EH (cell line): ENCODE measurements at regions not wholly inside any gene's neighbourhood (a gene's known extent, or its start where the extent isn't known, plus 50 kb on each side); places are given as distances from the start of the nearest gene placed in this dataset.

Source experiments
- DNase-seq: peaks from one replicate; pipeline ENCODE4 v3.0.0-alpha.2; 2015; ENCODE audit warnings: low read depth

GRCh38 chr6:129967427-129967826, 51.0 kb upstream of the L3MBTL3 start:
- DNase-seq = no peak

DNA sequence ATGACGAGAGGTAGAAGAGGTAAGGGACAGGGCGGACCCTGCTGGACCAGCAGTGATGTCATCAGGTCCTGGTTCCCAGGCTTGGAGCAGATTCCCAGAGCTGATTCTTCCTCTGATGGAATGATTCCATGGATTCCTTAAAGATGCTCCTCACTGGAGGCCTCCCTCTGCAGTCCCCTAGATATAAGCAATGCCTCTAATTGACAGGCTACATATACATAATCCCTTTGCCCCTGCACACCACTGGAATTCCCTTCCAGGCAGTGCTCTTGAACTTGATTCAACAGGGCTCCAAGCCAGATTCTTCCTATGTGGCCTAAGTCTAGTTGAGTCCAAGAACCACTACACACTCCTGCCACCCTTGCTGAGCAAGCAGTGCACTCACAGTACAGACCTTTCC, 52.3 kb upstream of the L3MBTL3 start:
- peak; percentile 61 for DNase-seq

DNA sequence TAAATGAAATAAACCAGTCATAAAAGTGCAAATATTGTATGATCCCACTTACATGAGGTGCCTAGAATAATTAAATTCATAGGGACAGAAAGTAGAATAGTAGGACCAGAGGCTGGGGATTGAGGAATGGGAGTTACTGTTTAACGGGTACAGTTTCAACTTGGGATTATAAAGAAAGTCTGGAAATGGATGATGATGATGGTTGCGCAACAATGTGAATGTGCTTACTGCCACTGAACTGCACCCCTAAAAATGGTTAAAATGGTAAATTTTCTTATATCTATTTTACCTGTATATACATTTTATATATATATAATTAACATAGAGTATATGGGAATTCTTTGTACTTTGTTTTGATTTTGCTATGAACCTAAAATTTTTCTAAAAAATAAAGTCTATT, 53.3 kb upstream of the L3MBTL3 start:
- DNase-seq = no peak

DNA sequence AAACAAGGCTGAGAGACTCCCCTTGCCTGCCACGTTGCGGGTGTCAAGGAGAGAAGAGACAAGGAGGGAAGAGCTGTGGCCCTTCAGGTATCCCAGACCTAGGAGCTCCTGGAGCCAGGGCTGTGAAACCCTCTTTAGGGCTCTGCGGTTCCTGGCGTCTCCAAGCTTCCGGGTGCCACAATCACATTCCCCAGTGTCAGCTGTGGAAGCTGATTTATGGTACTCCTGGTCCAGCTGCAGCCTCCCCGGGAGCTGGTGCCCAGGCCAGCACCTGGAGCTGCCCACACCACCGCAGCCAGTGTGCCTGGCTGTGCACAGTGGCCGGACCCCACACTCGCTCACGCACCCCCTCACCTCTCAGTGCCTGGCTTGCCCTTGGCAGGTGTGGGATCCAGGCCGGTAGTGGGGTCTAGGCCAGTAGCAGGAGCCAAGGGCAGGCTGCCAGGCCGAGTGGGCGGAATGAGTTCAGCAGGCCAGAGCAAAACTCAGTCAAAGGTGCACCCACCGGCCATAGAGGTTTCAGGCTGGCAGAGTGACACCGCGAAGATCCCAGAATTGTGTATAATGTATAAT, 58.9 kb upstream of the L3MBTL3 start:
- no peak for DNase-seq

DNA sequence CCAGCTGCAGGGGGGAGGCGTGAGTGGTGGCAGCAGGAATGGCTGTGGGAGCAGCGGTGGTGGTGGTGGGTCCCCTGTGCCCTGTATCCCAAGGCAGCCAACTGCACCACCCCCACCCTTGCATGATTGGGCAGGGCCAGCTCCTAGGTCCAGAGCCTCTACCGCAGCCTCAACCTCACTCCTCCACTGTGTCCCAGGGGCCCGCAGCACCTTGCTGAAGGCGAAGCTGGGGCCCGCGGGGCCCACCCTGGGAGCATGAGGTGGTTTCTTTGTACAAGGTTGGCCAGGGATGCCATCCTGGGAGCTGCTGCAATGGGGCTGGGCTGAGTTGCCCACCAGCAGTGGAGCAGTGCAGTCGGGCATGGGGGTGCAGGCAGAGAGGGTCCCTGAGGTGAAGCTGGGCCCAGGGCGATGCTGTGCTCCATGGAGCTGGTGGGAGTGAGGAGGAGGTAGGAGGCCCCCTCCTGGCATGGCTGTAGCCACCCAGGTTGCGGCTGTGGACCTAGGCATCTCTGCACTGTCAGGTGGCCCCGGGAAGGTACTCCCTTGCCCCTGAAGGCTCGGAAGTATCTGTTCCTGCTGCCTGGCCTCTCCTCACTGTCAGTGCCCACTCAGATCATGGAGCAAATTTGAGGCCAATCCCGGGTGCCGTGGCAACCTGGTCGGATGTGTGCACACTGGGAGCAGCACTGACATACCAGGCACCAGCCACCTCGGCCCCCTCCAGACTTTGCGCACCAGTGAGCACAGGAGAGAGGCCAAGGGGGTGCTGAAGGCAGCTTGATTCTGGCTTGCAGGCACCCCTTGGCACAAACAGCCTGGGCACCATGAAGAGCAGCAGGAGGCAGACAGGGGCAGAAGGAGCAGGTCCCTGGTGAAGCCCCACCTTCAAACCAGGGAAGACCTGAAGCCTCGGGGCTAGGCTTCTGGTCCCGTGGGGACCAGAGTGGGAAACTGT, 60.2 kb upstream of the L3MBTL3 start:
- no peak for DNase-seq

DNA sequence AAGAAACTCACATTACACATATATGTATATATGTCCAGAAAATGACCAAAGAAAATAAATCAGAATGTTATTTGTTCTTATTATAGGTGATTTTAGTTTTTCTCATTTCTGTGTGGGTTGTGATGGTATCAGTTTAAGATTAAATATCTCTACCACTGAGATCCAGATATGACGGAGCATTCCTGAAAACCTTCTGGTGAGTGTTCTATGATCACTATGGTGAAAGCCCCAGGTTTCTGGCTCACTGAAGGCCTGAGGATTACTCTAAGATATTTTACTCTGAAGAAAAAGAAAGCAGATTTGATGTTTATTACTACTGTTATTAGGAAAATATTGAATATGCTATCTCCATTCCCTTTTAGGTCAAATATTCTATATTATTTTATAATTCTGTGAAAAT, 62.8 kb upstream of the L3MBTL3 start:
- DNase-seq = no peak

DNA sequence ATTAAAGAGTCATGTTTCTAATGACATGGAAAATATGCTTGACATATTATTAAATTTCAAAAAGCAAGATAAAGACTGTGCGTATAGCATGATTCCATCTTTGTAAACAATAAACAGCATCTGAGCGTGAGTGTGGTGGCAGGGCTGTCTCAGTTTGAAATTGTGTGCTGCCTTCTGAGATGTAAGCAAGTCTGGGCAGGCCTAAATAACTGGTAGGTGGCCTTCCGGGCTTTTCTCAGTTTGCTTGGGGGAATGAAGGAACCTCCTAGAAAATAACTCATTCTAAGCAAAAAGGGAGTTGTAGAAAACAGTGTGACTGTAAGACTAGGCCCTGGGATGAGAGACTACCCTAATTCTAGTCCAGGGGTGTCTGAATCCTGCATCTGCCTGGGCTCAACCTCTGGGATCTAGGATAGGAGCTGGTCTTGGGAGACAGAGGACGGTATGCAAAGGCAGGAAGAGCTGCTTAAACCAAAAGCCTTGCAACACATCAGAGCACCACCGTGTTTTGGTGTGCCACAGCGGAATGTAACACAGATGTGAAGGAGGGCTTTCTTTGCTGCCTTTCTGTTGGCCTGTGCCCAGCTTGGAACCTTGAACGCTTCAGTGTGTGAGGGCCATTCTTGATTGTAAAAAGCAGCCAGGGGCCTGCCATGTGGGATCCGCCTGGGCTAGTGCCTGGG, 63.5 kb upstream of the L3MBTL3 start:
- no peak for DNase-seq

DNA sequence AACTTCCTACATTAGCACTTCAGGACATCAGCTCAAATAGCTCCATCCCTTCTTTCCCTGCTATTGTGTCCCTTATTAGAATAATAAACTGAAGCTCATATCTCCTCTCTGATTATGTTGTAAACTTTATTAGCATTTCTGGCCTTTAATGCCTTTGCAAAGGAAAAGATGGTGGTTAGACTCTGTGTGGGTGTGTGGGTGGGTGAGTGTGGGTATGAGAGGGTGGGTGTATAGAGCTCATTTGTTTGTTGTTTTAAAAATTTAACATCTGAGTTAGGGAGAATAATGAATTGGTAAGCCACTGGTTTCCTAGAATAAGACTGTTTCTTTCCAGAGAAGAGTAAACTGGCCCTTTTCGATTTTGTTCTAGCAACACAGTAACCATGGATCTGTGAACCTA, 70.6 kb upstream of the L3MBTL3 start:
- DNase-seq = no peak

DNA sequence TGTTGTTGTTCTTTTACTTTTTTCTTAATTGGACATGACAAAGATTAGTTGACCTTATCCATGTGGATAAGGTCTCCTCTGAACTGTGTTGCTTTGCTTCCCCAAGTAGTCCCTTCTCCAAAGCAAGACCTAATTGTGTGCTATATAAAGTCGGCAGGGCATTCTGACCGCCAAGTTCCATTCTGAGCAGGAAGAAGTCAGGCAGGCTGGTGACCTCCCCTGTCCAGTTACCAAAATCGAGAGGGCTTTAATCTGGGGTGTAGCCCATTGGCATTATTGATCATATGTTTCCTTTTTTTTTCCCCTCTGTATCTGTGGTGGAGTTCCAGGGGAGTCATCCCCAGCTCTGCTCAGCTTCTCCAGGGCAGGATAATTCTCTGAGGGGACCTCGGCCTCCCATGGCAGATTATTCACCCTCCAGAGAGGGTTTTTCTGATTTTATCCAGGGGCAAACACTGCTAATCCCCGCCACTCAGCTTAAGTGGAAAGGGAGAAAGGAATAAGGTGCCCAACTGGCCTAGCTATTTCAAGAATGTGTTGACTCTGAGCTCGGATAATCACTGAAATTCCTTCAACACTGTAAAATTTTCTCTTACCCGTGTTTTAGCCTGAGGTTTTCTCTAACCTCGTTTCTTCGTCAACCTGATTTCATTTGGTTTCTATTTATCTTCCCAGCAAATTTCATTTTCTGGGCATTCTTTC, 71.8 kb upstream of the L3MBTL3 start:
- DNase-seq = peak; percentile 19

- no peak for DNase-seq
Observed at GRCh38 chr6:129943637-129944271, 74.6 kb upstream of the L3MBTL3 start.

DNA sequence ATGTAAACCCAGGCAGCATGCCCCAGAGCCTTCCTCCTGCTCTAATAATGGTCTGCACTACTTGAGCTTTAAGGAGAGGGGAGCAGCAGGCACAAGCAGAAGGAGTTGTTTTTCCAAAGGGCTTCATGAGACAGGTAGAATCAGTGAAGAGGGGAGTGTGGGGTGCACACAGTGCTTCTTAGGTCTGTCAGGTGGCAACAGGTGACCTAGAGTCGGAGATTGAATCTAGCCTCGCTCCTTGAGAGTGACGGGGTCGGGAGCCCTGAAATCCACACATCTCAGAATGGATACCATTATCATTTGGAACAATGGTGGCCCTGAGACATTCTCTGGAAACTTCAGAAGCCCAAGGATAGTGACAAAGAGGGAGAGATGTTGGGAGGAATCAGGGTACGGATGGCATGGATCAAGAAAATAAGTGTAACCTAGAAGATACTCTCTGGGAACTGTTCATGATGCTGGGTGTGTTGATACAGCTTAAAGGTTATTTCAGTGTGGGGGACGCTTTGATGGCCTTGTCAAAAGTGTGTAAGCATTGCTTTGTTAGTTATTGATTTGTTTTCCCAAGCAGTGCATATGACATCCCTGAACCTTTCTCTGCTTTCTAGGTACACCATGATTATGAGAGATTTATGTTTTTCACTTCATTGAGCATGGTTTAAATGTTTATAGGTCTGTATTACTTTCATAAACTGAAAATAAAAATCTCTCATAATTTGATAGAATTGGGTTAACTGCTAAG, 77.8 kb upstream of the L3MBTL3 start:
- no peak for DNase-seq

DNA sequence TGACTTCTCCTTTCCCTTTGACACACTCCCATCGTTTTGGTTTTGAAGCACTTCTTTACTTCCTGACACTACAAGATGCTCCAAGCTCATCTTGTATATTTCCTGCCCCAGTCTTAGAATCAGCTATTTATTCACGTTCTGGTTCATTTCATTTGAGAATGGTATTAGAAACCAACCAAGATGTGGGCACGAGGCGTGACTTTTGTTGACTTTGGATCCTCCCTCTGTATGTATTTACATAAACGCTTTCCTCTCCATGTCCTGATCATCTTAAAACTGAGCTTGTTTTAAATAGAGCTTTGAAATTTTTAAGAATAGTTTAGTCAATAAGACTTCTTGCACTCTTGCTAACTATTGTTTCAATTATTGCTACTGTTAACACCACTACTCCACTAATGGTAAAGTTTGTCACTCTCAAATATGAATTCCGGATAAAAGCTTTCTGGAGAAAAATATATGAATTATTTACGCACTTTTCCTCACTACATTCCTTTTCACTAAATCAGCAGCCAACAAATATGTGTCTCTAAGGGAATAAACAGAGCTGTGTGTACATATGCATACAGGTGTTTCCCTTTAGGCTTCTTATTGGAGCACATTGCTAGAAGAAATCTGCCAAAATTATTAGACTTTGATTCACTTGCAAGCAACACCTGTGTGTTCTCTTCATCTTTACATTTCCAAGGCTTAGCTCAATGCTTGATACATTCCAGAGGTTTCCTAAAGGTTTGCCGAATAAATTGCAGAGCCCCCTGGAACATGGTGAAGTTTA, 77.3 kb upstream of the TMEM244 start:
- DNase-seq = no peak

DNA sequence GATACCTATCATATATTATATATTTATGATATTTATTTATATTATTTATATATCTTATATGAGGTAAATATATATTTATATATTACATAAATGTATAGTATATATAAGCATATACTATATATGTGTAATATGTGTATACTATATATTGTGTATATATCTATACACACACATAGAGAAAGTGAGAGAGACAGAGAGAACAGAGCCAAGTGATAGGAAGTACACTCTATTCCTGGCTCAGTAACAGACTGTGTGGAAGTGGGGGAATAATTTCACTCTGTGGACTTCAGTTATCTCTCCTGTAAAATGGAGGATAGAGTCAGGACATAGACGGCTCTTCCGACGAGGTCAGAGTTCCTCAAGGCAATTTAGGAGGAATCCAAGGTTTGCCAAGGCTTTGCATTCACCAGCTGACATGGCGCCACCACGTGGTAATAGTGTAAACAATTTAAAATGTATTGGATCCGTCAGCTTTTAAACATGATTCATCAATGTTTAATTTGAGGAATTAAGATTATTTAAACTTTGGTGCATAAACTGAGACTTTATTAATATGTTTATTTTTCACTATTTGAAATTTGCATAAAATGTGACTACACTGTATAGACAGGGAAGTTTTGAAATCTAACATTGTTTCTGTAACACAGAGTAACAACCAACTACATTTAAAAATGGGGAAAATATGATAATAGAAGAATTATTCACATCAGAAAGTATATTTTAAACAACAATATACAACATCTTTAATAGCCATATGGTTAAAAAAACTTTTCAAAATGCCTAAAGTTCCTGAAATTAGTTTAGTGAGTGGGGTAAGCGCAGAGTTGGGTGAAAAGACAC, 75.4 kb upstream of the TMEM244 start:
- peak; percentile 75 for DNase-seq

DNA sequence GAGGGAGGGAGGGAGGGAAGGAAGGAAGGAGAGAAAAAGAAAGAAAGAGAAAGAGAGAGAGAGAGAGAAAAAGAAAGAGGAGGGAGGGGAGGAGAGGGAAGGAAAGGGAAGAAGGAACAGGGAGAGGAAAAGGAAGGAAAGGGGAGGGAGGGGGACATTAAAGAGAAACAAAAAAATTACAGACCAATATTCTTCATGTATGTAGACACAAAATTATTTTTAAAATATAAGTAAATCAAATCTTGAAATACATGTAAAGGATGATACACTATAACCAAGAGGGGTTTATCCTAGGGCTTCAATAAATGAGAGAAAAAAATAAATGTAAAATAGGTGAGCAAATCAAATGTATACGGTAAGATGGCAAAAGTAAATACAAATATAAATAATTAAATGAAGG, 71.2 kb upstream of the TMEM244 start:
- DNase-seq = no peak

GRCh38 chr6:129929433-129929832, 68.3 kb upstream of the TMEM244 start:
- peak; percentile 79 for DNase-seq

GRCh38 chr6:129923530-129924250, 62.6 kb upstream of the TMEM244 start:
- peak; percentile 59 for DNase-seq

GRCh38 chr6:129921169-129921817, 60.2 kb upstream of the TMEM244 start:
- no peak for DNase-seq

- DNase-seq = peak; percentile 77
Observed at GRCh38 chr6:129920103-129920798, 59.1 kb upstream of the TMEM244 start.
